CD14-positive monocyte (primary cell): ENCODE measurements at regions not wholly inside any gene's neighbourhood (a gene's known extent, or its start where the extent isn't known, plus 50 kb on each side); places are given as distances from the start of the nearest gene placed in this dataset.
"Not testable (repeated sequence)": the region's sequence is repeated elsewhere in the genome, so short reads cannot be mapped to it uniquely, and the experiment has no call there.

Source experiments
- DNase-seq, 3 donors: peaks; one replicate each; pipeline ENCODE4 v3.0.0-alpha.2; 2011 to 2022
- H2AFZ ChIP-seq: 2 replicates; pipeline ENCODE4 v1.6.0; 2012; ENCODE audit warnings: mild to moderate bottlenecking, low read depth, low read length, inconsistent platforms; ENCODE audit not compliant: insufficient read depth, poor library complexity, severe bottlenecking
- H3K27ac ChIP-seq, 2 donors: 1 replicate in 1 of 2; 2 replicates in 1 of 2; pipeline ENCODE4 v1.5.1; 2012 to 2013; ENCODE audit warnings: low read length in 2 of 2, control low read depth in 1 of 2, inconsistent platforms in 1 of 2, low read depth in 1 of 2, mild to moderate bottlenecking in 1 of 2
- H3K27me3 ChIP-seq, 2 donors: one replicate each; pipeline versions ENCODE4 v1.6.0 to v1.6.1; 2011 to 2013; ENCODE audit warnings: low read length in 2 of 2; ENCODE audit not compliant: control insufficient read depth in 2 of 2, insufficient read depth in 2 of 2
- H3K36me3 ChIP-seq, 2 donors: replicated peaks in 1 of 2; 1 replicate in 1 of 2; 2 replicates in 1 of 2; pipeline versions ENCODE4 v1.5.1 to v1.6.1; 2012 to 2013; ENCODE audit warnings: low read length in 2 of 2, control low read depth in 1 of 2, inconsistent platforms in 1 of 2, mild to moderate bottlenecking in 1 of 2; ENCODE audit not compliant: insufficient read depth in 2 of 2, control insufficient read depth in 1 of 2
- H3K4me1 ChIP-seq, 2 donors: 1 replicate in 1 of 2; 2 replicates in 1 of 2; pipeline versions ENCODE4 v1.5.1 to v1.6.1; 2012 to 2013; ENCODE audit warnings: low read length in 2 of 2, control low read depth in 1 of 2, inconsistent platforms in 1 of 2, mild to moderate bottlenecking in 1 of 2, moderate library complexity in 1 of 2; ENCODE audit not compliant: insufficient read depth in 2 of 2, control insufficient read depth in 1 of 2
- H3K4me2 ChIP-seq: replicated peaks from 2 replicates; pipeline ENCODE3; 2012; ENCODE audit warnings: low read length, moderate library complexity, mild to moderate bottlenecking; ENCODE audit not compliant: poor library complexity, severe bottlenecking; ENCODE audit errors: extremely low read depth
- H3K4me3 ChIP-seq, 3 experiments: fragments of 200-600 bp in 1 of 3; sonication (generic) in 1 of 3; replicated peaks in 1 of 3; 1 replicate in 2 of 3; 2 replicates in 1 of 3; pipeline ENCODE4 v1.5.1; 2011 to 2013; ENCODE audit warnings: low read length in 3 of 3, mild to moderate bottlenecking in 3 of 3, control low read depth in 2 of 3, low read depth in 2 of 3, inconsistent platforms in 1 of 3, moderate library complexity in 1 of 3
- H3K79me2 ChIP-seq: 2 replicates; pipeline ENCODE4 v1.6.0; 2012; ENCODE audit warnings: mild to moderate bottlenecking, control low read depth, inconsistent platforms, low read length, moderate library complexity; ENCODE audit not compliant: insufficient read depth
- H3K9ac ChIP-seq: 2 replicates; pipeline ENCODE4 v1.6.0; 2017; ENCODE audit warnings: low read length, mild to moderate bottlenecking; ENCODE audit not compliant: insufficient read depth, poor library complexity, severe bottlenecking
- H3K9me3 ChIP-seq, 2 donors: replicated peaks in 1 of 2; 1 replicate in 1 of 2; 2 replicates in 1 of 2; pipeline versions ENCODE4 v1.5.1 to v1.6.1; 2012 to 2013; ENCODE audit warnings: low read length in 2 of 2, control low read depth in 1 of 2; ENCODE audit not compliant: control insufficient read depth in 1 of 2, insufficient read depth in 1 of 2
- H4K20me1 ChIP-seq: 2 replicates; pipeline ENCODE4 v1.6.0; 2012; ENCODE audit warnings: mild to moderate bottlenecking, low read length, control low read depth, moderate library complexity; ENCODE audit not compliant: insufficient read depth
- H3K27ac Mint-ChIP-seq, 7 donors: one replicate each; pipeline ENCODE4 v1.8.0; 2020; ENCODE audit warnings: mild to moderate bottlenecking in 7 of 7, mixed read lengths in 7 of 7, moderate library complexity in 6 of 7, inconsistent platforms in 2 of 7
- H3K27me3 Mint-ChIP-seq, 3 donors: one replicate each; pipeline ENCODE4 v1.8.0; 2021 to 2022; ENCODE audit warnings: low read depth in 3 of 3, mild to moderate bottlenecking in 3 of 3, mixed read lengths in 3 of 3, moderate library complexity in 3 of 3, inconsistent platforms in 1 of 3
- H3K36me3 Mint-ChIP-seq, 2 donors: one replicate each; pipeline ENCODE4 v1.8.0; 2020; ENCODE audit warnings: mixed read lengths in 2 of 2, inconsistent platforms in 1 of 2, mild to moderate bottlenecking in 1 of 2
- H3K4me1 Mint-ChIP-seq: one replicate; pipeline ENCODE4 v1.8.0; 2020; ENCODE audit warnings: mild to moderate bottlenecking, mixed read lengths
- H3K4me3 Mint-ChIP-seq, 2 donors: one replicate each; pipeline ENCODE4 v1.8.0; 2020; ENCODE audit warnings: mild to moderate bottlenecking in 2 of 2, mixed read lengths in 2 of 2, moderate library complexity in 1 of 2
- H3K9me3 Mint-ChIP-seq, 7 donors: one replicate each; pipeline ENCODE4 v1.8.0; 2020 to 2022; ENCODE audit warnings: mixed read lengths in 7 of 7, mild to moderate bottlenecking in 6 of 7, moderate library complexity in 6 of 7, inconsistent platforms in 2 of 7
- WGBS: methylation state at CpG from one replicate; pipeline ENCODE4 v1.1.5; 2013; ENCODE audit warnings: missing lambda C conversion rate; ENCODE audit not compliant: insufficient coverage; 5-methylcytosine and 5-hydroxymethylcytosine counted together
- intact Hi-C, 2 donors: fragments of 100-400 bp; cut with micrococcal nuclease; formaldehyde crosslinking; loops; one replicate each; pipeline versions ENCODE4 v1.15.0 to v1.15.1; 2023
- TF ChIP-seq, protein P1 (sequence below): fragments of 200-600 bp; IDR thresholded peaks from one replicate; pipeline ENCODE4 v1.8.0; 2022; ENCODE audit warnings: antibody characterized with exemption, mild to moderate bottlenecking

DNA sequence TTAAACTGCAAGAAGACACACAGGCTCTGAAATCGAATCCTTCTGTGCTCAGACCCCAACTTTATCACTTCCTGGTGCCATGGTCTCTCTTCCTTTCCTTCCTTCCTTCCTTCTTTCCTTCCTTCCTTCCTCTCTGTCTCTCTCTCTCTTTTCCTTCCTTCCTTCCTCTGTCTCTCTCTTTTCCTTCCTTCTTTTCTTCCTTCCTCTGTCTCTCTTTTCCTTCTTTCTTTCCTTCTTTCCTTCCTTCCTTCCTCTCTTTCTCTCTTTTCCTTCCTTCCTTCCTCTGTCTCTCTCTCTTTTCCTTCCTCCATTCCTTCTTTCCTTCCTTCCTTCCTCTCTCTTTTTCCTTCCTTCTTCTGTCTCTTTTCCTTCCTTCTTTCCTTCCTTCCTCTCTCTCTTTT lies 127.2 kb upstream of the CACNA1A start:
- H3K27me3 ChIP-seq, result no peaks in the 10 kb centered on the region
- no peaks in the 10 kb centered on the region for H3K36me3 ChIP-seq
- WGBS, result 100% methylated on average over 1 of the region's 1 CpG
- H3K9me3 ChIP-seq, result peaks cover 6 to 12% of the 10 kb centered on the region in 2 donors
- no peak overlapping the region for H3K27ac ChIP-seq
- no peak for DNase-seq
- intact Hi-C loops, result no loop called here
- Mint-ChIP-seq H3K27ac (peak overlapping the region in 3 of 7 donors; percentile 1 to 44 (median 10)), H3K9me3 (peaks cover 8 to 19% (median 15%) of the 10 kb centered on the region in 7 donors), H3K36me3 (no peaks in the 10 kb centered on the region), H3K4me3 (no peak overlapping the region), H3K4me1 (peaks cover 5% of the 10 kb centered on the region), H3K27me3 (peaks cover 0 to 9% (median 5%) of the 10 kb centered on the region in 3 donors)
- TF ChIP-seq, protein P1, sequence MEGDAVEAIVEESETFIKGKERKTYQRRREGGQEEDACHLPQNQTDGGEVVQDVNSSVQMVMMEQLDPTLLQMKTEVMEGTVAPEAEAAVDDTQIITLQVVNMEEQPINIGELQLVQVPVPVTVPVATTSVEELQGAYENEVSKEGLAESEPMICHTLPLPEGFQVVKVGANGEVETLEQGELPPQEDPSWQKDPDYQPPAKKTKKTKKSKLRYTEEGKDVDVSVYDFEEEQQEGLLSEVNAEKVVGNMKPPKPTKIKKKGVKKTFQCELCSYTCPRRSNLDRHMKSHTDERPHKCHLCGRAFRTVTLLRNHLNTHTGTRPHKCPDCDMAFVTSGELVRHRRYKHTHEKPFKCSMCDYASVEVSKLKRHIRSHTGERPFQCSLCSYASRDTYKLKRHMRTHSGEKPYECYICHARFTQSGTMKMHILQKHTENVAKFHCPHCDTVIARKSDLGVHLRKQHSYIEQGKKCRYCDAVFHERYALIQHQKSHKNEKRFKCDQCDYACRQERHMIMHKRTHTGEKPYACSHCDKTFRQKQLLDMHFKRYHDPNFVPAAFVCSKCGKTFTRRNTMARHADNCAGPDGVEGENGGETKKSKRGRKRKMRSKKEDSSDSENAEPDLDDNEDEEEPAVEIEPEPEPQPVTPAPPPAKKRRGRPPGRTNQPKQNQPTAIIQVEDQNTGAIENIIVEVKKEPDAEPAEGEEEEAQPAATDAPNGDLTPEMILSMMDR, result no peak
- no peaks in the 10 kb centered on the region for H4K20me1 ChIP-seq
- no peak overlapping the region for H3K9ac ChIP-seq
- H3K79me2 ChIP-seq, result no peaks in the 10 kb centered on the region
- H3K4me1 ChIP-seq, result no peaks in the 10 kb centered on the region
- H3K4me2 ChIP-seq, result no peak overlapping the region
- no peak overlapping the region for H2AFZ ChIP-seq
- H3K4me3 ChIP-seq, result no peak overlapping the region

DNA sequence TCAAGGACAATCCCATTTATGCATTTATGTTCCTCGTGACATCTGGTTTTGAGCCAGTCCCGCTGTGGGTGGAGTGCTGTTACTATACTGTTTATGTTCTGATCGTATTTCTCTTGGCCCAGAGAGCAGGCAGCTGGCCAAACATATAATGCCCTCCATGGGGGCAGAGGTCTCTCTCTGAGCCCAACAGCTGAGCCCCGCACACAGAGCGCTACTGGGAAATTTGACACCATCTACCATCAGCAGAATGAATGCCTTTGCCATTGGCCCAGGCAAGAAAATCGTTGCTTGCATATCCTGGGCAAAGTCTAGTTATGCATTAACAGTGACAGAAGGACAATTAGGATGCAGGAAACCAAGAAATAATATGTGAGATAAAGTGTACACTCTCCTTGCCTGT lies 126.8 kb upstream of the CACNA1A start:
- Histone ChIP-seq H4K20me1 (no peaks in the 10 kb centered on the region), H2AFZ (no peak overlapping the region), H3K27ac (no peak overlapping the region), H3K36me3 (no peaks in the 10 kb centered on the region), H3K9ac (no peak overlapping the region), H3K4me2 (no peak overlapping the region), H3K79me2 (no peaks in the 10 kb centered on the region), H3K4me3 (no peak overlapping the region), H3K9me3 (peaks cover 6 to 12% of the 10 kb centered on the region in 2 donors), H3K4me1 (no peaks in the 10 kb centered on the region), H3K27me3 (no peaks in the 10 kb centered on the region)
- H3K4me1 Mint-ChIP-seq, result peaks cover 5% of the 10 kb centered on the region
- H3K36me3 Mint-ChIP-seq, result no peaks in the 10 kb centered on the region
- peaks cover 2 to 9% (median 7%) of the 10 kb centered on the region in 3 donors for H3K27me3 Mint-ChIP-seq
- peaks cover 6 to 18% (median 15%) of the 10 kb centered on the region in 7 donors for H3K9me3 Mint-ChIP-seq
- H3K27ac Mint-ChIP-seq, result no peak overlapping the region
- TF ChIP-seq, protein P1, result no peak
- WGBS, result 72% methylated on average over 6 of the region's 6 CpGs
- intact Hi-C loops, result no loop called here
- H3K4me3 Mint-ChIP-seq, result no peak overlapping the region
- DNase-seq, result no peak

DNA sequence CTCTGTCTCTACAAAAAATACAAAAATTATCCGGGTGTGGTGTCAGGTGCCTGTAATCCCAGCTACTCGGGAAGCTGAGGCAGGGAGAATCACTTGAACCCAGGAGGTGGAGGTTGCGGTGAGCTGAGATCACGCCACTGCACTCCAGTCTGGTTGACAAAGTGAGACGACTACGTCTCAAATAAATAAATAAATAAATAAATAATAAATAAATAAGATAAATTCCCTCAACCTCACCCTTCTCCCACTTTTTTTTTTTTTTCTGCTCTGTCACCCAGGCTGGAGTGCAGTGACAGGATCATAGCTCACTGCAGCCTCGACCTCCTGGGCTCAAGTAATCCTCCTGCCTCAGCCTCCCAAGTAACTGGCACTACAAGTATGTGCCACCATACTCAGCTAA lies 125.9 kb upstream of the CACNA1A start:
- H3K4me1 Mint-ChIP-seq, H3K9ac ChIP-seq, H3K4me1 ChIP-seq, H3K36me3 Mint-ChIP-seq, DNase-seq, H3K4me2 ChIP-seq, H3K4me3 ChIP-seq, H3K4me3 Mint-ChIP-seq, H3K79me2 ChIP-seq, H4K20me1 ChIP-seq, intact Hi-C loops, H3K27ac Mint-ChIP-seq, H3K27ac ChIP-seq, H3K27me3 ChIP-seq, H2AFZ ChIP-seq, H3K36me3 ChIP-seq: not testable (repeated sequence)
- Mint-ChIP-seq H3K27me3 (peaks cover 5 to 13% (median 7%) of the 10 kb centered on the region in 3 donors), H3K9me3 (peaks cover 6 to 17% (median 11%) of the 10 kb centered on the region in 7 donors)
- peaks cover 6 to 12% of the 10 kb centered on the region in 2 donors for H3K9me3 ChIP-seq
- WGBS, result 88% methylated on average over 1 of the region's 7 CpGs
